Mononuclear cell (primary cell): ENCODE measurements at regions not wholly inside any gene's neighbourhood (a gene's known extent, or its start where the extent isn't known, plus 50 kb on each side); places are given as distances from the start of the nearest gene placed in this dataset.
"Not testable (repeated sequence)": the region's sequence is repeated elsewhere in the genome, so short reads cannot be mapped to it uniquely, and the experiment has no call there.

Experiments
- H3K27me3 ChIP-seq: 2 replicates; pipeline ENCODE4 v1.6.0; 2011; ENCODE audit warnings: low read length, control low read depth; ENCODE audit not compliant: insufficient read depth
- H3K4me1 ChIP-seq: 2 replicates; pipeline ENCODE4 v1.5.1; 2011; ENCODE audit warnings: mild to moderate bottlenecking, low read length, control low read depth; ENCODE audit not compliant: insufficient read depth
- H3K4me3 ChIP-seq: 2 replicates; pipeline ENCODE4 v1.5.1; 2011; ENCODE audit warnings: mild to moderate bottlenecking, low read length, moderate library complexity
- H3K9me3 ChIP-seq: 2 replicates; pipeline ENCODE4 v1.5.1; 2011; ENCODE audit warnings: low read depth, mild to moderate bottlenecking, control low read depth, low read length

GRCh38 chr2:234373481-234374149 is 123.3 kb downstream of the ARL4C start:
- Histone ChIP-seq H3K4me1 (peaks cover 8% of the 10 kb centered on the region), H3K9me3 (no peaks in the 10 kb centered on the region), H3K27me3 (no peaks in the 10 kb centered on the region), H3K4me3 (no peak overlapping the region)

- Histone ChIP-seq H3K4me3 (no peak overlapping the region), H3K9me3 (no peaks in the 10 kb centered on the region), H3K27me3 (no peaks in the 10 kb centered on the region), H3K4me1 (peaks cover 14% of the 10 kb centered on the region)
Observed at GRCh38 chr2:234373060-234373459, 123.8 kb downstream of the ARL4C start.

- H3K9me3 ChIP-seq, result no peaks in the 10 kb centered on the region
- H3K27me3 ChIP-seq, result no peaks in the 10 kb centered on the region
- H3K4me3 ChIP-seq, result no peak overlapping the region
- peaks cover 20% of the 10 kb centered on the region for H3K4me1 ChIP-seq
Observed at GRCh38 chr2:234372506-234372905, 124.4 kb downstream of the ARL4C start.

- Histone ChIP-seq H3K4me3 (no peak overlapping the region), H3K4me1 (peaks cover 24% of the 10 kb centered on the region), H3K9me3 (no peaks in the 10 kb centered on the region), H3K27me3 (no peaks in the 10 kb centered on the region)
Observed at GRCh38 chr2:234368861-234369261, 128.0 kb downstream of the ARL4C start.

- peaks cover 20% of the 10 kb centered on the region for H3K4me1 ChIP-seq
- no peak overlapping the region for H3K4me3 ChIP-seq
- no peaks in the 10 kb centered on the region for H3K27me3 ChIP-seq
- no peaks in the 10 kb centered on the region for H3K9me3 ChIP-seq
Observed at GRCh38 chr2:234366891-234367290, 130.0 kb downstream of the ARL4C start.

GRCh38 chr2:234364661-234365060 is 132.2 kb downstream of the ARL4C start:
- H3K27me3 ChIP-seq, result no peaks in the 10 kb centered on the region
- no peak overlapping the region for H3K4me3 ChIP-seq
- no peaks in the 10 kb centered on the region for H3K9me3 ChIP-seq
- peaks cover 20% of the 10 kb centered on the region for H3K4me1 ChIP-seq

GRCh38 chr2:234363647-234364294 is 133.1 kb downstream of the ARL4C start:
- Histone ChIP-seq H3K4me3 (no peak overlapping the region), H3K27me3 (no peaks in the 10 kb centered on the region), H3K9me3 (no peaks in the 10 kb centered on the region), H3K4me1 (peaks cover 17% of the 10 kb centered on the region)

- Histone ChIP-seq H3K27me3 (no peaks in the 10 kb centered on the region), H3K9me3 (no peaks in the 10 kb centered on the region), H3K4me3 (no peak overlapping the region), H3K4me1 (peaks cover 10% of the 10 kb centered on the region)
Observed at GRCh38 chr2:234363011-234363487, 133.8 kb downstream of the ARL4C start.

GRCh38 chr2:234360313-234360975 is 136.4 kb downstream of the ARL4C start:
- not testable (repeated sequence) for H3K9me3 ChIP-seq, H3K4me1 ChIP-seq, H3K27me3 ChIP-seq, H3K4me3 ChIP-seq

- Histone ChIP-seq H3K4me1 (peaks cover 9% of the 10 kb centered on the region), H3K27me3 (no peaks in the 10 kb centered on the region), H3K4me3 (no peak overlapping the region), H3K9me3 (peaks cover 7% of the 10 kb centered on the region)
Observed at GRCh38 chr2:234357666-234358065, 139.2 kb downstream of the ARL4C start.

- peaks cover 9% of the 10 kb centered on the region for H3K4me1 ChIP-seq
- H3K27me3 ChIP-seq, result no peaks in the 10 kb centered on the region
- H3K4me3 ChIP-seq, result no peak overlapping the region
- H3K9me3 ChIP-seq, result peaks cover 11% of the 10 kb centered on the region
Observed at GRCh38 chr2:234355808-234356365, 141.0 kb downstream of the ARL4C start.

GRCh38 chr2:234355021-234355720 is 141.7 kb downstream of the ARL4C start:
- Histone ChIP-seq H3K4me1 (peaks cover 9% of the 10 kb centered on the region), H3K4me3 (no peak overlapping the region), H3K9me3 (peaks cover 11% of the 10 kb centered on the region), H3K27me3 (no peaks in the 10 kb centered on the region)

GRCh38 chr2:234352270-234352669 is 144.6 kb downstream of the ARL4C start:
- no peaks in the 10 kb centered on the region for H3K27me3 ChIP-seq
- H3K9me3 ChIP-seq, result peaks cover 11% of the 10 kb centered on the region
- H3K4me1 ChIP-seq, result peaks cover 21% of the 10 kb centered on the region
- H3K4me3 ChIP-seq, result no peak overlapping the region

GRCh38 chr2:234351866-234352265 is 145.0 kb downstream of the ARL4C start:
- peaks cover 24% of the 10 kb centered on the region for H3K4me1 ChIP-seq

GRCh38 chr2:234348081-234348480 is 148.8 kb downstream of the ARL4C start:
- H3K4me1 ChIP-seq, result peaks cover 14% of the 10 kb centered on the region
- H3K4me3 ChIP-seq, result no peak overlapping the region
- peaks cover 8% of the 10 kb centered on the region for H3K9me3 ChIP-seq
- H3K27me3 ChIP-seq, result no peaks in the 10 kb centered on the region

More at GRCh38 chr2:234351866-234352265, 145.0 kb downstream of the ARL4C start:
- H3K4me3 ChIP-seq, H3K27me3 ChIP-seq: not testable (repeated sequence)
- peaks cover 11% of the 10 kb centered on the region for H3K9me3 ChIP-seq
